DMS153 treated with DMSO at 0.1 percent for 48 hours (cell line): ENCODE measurements at regions not wholly inside any gene's neighbourhood (a gene's known extent, or its start where the extent isn't known, plus 50 kb on each side); places are given as distances from the start of the nearest gene placed in this dataset.

Experiments
- DNase-seq: peaks from one replicate; lab custom pipeline; 2025; ENCODE audit not compliant: unreplicated experiment; lab: John Stamatoyannopoulos, UW

DNA sequence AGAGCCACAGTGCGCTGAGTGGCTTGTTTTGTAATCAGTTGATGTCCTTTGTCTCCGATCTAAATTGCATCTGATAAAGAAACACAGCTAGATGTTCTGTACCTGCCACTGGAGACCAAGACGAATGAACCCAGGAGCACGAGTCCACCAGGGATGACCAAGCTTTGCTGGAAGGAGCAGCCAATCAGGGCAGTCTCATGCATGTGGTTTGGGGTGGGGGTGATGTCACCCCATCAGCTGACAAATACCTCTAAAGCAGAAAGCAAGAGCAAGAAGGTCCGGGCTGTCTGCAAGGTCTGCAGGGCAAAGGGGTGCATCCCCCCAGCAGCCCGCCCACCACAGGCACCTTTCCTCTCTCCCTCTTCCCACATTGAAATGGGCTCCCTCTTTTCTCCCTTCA lies 653.8 kb downstream of the AJAP1 start:
- DNase-seq: no peak

DNA sequence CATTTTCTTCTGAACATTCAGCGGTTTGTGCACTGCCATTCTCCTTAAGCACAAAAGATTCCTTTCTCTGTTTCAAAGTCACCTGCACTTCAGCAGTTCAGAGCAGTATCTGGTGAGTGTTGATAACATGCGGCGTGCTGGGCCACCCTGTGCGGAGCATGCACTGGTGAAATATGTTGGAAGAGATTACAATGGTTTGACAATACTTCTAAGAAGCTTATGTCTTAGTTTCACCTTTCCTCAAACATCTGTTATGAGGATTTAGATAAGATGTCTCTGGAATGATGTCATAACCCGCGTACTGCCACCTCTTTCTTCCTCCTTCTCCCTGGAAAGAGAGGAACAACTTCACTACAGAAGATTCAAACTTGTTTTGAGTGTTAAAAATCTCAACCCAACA lies 650.3 kb downstream of the AJAP1 start:
- DNase-seq: no peak

DNA sequence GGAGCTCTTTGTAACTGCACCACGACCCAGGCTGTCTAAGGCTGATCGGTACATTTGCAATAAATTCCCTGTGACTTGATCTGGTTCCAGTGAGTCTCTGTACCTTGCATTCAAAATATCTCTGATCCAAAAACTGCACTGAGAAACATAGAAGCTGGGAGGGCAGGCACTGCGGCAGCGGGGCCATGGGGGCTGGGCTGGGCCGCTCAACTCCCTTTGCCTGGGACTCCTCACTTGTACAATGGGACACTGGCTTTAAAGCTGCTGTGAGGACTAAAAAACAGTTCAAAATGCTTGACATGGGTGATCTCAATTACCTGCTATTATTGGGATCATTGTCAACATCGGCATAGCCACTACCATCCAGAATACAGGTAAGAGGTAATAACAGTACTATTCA lies 644.0 kb downstream of the AJAP1 start:
- DNase-seq: no peak

DNA sequence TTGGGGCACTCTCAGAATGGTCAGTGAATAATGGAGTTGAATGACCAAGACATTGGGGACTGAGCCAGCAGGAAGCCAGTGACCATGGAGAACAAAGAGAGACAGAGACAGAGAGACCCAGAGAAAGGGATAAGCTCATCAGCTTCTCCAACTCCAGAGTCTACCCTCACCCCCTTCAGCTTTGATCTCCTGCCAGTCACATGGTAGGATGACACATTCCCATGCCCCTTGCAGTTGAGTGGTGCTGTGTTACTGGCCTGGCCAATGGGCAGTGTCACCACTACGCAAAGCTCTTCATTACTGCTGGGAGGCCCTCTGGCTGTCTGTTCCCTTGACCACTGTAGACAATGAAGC lies 643.5 kb downstream of the AJAP1 start:
- no peak for DNase-seq

DNA sequence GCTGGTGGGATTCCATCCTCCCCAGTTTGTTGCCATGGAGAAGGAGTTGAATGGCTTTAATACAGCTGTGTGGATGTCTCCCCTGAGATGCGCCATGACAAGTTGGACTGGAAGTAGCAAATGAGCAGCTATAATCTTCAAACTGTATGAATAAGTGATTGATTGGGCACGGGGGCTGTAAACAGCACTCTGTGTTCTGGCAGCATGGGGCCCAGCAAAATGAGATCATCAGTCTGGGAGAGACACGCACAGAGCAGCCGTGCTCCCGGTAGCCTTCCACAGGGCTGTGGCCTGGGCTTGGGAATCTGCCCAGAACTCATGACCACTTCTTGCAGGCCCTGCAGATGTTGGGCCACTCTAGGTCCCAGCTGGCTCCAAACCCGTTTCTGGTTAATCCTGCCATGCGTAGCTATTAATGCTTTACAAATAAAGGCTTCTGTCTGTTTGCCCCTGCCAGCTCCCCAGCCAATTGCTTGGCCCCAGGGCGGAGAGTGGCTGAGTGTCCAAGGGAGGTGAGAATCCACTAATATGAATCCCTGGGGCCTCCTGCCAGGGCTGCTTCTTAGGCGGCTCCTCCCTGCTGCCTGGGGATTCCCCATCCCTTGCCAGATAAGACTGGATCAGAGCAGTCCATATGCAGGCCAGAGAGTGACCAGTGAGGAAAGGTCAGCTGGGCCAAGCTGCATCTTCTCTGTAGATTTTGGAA lies 642.9 kb downstream of the AJAP1 start:
- no peak for DNase-seq

DNA sequence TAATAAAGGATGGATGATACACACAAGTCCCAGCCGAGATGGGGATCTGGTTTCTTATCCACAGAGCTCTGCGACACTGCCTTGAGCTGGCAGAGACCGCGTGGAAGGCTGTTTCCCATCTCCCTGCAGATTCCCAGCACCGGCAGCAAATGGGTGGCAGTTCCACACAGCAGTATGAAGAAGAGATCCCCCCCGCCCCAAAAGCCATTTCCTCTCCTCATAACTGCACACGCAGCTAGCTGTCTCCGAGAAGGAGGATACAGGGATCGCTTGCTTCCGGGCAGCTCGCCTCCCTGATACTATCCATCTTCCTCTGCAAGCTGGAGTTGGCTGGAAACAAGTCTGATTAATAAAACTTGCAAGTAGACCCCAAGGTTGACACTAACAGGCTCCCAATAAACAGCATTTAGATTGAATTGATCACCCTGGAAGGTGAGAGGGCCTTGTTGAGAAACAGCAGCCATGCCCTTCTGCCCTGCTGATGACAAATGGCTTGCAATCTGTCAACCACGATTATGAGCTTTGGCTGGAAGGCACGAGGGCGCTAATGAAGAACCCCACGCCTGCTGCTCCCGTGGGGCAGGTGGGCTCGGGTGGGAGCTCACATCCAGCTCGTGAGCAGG lies 642.3 kb downstream of the AJAP1 start:
- no peak for DNase-seq

DNA sequence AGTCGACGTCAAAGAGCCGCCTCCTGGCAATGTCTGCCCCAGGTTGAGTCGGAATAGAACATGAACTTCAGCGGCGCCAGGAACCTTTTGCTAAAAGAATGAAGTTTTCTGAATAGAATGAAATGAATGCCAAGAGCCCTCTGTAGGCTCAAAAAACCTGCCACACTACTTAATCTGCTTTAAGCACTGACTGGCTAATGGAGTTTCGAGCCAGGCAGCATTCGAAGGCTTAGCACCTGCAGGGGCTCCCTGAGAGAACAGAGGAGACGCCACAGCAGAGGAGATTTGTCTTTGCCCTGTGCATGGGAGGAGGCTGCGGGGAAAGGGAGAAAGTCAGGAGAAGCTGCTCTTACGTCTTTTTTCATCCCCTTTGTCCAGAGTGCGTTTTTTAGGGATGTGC lies 641.7 kb downstream of the AJAP1 start:
- DNase-seq: no peak

DNA sequence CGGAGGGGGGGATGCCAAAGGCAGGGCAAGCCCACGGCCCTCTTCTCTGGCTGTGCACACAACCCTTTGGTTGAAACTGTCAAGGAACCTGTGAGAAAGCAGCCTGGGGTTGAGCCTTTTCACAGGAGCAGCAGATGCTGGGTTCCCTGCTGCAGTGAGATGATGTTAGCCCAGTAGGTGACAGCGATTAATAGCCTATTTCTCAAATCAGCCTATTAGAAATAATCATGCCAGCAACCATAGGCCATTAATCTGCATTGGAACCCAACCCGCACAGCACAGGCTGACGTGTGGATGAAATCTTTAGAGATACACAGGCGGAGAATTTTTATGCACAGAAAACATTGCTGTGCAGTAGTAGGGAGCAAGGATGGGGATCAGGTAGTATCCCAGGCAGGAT lies 637.5 kb downstream of the AJAP1 start:
- no peak for DNase-seq

DNA sequence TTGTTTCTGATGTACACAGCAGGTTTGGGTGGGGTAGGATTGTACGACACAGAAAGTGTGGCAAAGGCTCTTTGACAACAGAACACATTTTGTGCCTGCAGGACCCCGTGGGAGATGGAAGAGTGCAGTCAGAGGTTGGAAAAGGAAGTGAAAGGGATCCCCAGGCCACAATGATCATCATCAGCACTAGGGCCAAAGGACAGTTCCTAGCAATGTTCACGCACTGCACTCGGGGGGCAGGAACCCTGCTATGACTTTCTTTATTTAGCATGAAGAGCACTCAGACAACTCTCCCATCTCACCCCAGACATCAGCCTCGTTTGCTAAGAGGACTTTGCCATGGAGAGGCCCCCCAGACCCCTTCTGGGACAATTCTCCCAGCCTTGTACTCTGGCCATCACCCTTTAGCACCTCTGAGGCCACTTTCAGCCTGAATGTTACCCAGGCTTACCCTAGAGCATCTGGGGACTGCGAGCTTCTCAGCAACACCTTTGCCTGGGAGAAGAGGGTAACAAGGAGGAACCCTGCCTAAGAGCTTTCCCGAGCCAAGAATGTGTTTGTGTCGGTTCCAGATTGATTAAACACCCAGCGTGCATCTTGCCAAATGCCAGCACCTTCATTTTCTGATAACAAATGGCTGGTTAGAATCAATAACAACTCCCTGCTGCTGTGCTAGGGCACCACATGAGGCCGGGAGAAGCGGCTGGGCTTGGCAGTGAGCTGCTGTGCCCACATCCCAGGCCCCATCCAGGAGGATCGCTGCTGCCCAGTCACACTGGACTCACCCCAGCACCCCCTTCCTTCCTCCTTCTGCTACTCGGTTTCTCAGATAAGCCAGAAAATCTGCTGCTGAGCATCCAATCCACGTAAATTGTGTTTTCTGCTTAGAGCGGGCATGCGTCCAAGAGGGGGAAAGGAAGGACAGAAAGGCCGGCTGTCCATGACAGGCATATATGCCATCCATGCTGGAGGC lies 633.1 kb downstream of the AJAP1 start:
- DNase-seq: no peak

DNA sequence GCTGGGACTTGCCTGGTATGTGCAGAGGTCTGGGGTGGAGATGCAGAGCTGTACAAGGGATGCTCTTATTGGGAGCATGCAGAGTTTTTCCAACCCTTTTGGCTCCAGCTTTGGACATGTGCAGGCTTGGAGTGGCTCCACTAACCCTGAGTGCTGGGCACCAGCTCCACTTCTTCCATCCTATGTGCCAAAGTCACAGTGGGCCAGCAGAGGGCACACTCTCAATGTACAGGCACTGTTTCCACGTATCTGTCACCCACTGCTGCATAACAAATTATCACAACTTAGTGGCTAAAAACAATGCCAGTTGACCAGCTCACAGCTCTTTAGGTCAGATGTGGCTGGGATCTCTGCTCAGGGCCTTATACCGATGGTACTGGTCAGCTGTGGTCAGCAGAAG lies 631.8 kb downstream of the AJAP1 start:
- no peak for DNase-seq

DNA sequence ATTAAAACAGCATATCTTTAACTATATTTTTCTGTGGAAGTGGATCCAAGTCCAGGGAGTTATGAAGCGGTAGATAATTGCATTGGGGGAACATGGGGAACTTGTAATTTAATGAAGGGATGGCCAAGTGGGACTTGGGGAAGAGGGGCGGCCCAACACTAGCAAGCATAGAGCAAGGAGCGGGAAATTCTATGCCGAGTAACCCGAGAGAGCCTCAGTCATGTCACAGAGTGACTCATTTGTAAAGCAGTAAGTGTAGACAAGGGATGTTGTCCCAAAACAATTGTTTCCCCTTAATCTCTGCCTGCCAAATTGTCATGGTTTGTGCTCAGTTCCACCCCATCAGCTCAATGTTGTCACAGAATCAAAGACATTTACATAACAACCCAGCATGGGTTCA lies 620.1 kb downstream of the AJAP1 start:
- DNase-seq: no peak

DNA sequence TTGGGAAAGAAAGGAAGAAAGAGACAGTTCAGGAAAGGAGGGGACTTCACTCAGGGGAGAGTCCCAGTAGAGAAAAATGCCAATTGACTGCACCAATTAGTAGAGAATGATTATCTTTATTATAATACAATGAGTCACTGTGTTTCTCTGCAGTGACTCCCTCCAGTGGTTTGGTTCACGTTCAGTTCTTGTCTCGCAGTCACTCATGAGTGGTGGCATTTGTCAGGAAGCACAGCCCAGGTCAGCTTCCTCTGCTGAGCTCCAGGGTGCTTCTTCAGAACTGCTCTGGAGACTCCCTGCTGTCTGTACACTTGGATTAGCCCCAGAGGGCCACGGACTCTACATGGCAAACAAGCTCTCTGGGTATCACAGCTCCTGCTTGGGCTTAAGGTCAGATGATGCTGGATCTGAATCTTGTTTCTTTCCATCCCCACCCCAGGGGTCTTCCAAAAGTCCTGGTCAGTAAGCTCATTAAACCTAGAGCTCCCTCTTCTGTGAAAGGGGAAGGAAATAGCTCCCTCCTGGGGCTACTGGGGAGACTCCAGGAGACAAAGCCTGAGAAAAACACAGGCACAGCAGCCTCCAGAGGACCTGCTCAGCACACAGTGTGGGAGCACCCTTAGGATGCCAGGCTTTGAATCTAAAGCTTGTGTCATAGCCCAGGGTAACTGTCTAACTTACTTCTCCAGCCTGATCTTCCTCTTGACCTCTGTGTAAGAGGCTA lies 619.0 kb downstream of the AJAP1 start:
- no peak for DNase-seq

DNA sequence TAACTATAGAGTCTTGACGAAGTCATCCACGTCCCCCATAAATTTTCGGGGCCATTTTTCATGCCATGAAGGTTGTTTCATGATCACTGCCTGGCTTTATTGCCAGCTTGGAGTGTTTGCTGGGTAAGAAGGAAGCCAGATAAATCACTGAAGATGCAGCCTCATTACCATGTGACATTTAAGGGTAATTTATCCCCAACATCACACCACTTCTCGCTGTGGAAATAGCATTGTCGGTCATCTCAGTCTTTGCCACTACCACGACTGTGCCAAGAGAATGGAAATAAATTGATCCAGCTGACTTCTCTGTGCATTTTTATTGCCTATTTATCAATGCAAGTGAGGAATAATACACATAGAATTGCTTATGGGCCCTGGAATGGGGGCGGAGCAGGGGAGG lies 617.9 kb downstream of the AJAP1 start:
- no peak for DNase-seq

DNA sequence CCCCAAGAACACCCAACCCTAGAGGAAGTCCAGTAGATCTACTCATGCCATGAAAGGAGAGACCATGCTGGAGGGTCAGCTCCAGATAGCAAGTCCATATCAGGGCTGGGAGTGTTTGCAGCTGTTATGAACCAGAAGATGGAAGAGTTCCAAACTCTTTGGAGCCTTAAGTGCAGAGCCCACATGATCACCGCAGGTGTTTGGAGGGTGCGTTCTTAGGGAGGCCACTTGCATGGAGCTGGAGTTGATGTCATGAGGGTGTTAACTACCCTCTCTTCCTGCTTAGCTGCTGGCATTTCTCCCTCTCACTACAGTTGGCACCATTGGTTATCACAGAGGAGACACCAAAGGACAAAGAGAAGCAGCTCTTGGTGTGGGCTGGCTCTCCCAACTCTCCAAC lies 616.9 kb downstream of the AJAP1 start:
- no peak for DNase-seq

DNA sequence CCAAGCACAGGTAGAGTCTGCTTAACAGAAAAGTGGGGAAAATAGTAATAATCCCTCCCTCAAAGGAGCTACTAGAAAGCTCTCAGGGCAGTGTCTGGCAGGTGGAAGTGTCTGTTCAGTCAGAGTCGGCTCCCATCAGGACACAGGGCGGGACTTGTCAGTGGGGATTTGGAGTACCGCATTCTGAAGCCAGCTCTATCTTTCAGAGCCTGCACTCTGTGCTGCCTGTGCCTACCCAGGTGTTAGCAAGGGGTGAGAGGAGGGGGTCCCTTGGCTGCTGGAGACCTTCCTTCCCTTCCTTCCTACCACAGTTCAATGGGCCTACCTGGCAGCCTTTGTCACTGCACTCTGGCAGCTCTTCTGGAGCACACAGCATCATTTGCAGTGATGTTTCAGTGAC lies 615.5 kb downstream of the AJAP1 start:
- DNase-seq: no peak

DNA sequence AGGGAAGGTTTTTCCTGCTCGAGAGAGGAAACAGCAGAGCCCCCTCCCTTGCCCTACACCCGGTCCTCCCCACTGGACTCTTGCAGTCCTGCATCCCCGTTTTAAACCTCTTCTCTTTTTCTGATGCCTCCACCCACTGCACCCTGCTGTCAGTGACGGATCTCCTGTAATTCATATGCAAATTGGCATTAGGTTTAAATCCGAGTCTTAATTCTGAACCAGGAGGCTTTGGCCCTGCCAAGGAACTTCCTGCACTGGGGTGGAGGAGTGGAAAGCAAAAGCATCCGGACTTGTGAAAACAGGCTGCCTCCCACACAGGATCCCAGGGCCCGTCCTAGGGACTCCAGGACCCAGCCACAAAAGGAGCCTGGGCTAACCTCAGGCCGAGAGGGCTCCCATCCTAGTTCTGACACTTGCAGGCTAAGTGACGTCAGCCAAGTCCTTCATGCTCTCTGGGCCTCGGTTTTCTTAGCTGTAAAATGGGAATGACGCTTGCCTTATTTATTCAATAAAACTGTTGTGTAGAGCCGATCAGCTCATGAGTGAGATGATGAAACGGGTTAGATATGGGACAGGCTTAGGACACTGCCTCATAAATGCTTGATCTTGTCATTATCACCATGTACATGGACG lies 613.3 kb downstream of the AJAP1 start:
- DNase-seq: no peak

DNA sequence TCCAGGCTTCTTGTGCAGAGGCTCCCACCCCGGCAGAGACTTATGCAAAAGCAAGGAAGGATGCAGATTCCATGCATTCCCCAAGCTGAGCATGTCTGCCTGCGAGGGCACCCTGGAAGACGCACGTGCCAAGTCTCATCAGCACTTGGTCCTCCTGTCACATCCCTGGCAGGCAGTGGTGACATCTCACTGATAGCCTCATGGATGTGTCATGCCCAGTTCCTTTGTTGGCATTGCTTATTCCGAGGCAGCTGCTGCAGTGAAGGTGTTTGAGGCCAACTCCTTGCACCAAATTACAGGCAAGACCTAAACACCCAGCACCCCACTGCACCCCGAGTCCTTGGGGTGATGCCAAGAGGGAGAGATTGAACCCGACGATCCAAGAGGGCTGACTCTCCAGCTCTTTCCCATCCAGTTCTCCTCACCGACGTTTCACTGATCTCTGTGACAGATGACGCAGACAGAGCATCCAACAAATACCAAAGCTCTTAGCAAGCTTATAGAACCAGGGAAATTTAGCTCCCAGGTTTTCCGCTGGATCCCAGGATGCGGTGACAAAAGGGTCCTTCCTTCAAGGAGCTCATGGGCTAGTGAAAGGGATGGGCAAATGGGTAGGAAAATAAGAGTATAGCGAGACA lies 611.1 kb downstream of the AJAP1 start:
- no peak for DNase-seq

DNA sequence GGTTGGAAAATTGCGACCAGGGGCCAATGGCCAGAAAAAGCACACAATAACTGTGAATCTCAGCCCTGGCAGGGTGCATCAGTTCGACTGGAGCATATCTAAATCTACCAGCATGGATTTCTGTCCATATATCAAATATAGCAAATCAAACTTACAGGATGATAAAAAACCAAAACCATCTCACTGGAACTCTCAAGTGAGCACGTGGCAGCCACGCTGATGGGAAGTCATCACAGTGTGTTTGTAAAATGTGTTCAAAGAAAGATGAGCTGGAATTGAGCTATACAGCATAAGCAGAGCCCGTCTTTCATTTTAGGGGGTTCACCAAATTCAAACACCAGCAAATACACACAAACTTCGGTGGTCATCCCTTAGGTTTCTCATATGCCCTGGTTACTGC lies 610.1 kb downstream of the AJAP1 start:
- no peak for DNase-seq

DNA sequence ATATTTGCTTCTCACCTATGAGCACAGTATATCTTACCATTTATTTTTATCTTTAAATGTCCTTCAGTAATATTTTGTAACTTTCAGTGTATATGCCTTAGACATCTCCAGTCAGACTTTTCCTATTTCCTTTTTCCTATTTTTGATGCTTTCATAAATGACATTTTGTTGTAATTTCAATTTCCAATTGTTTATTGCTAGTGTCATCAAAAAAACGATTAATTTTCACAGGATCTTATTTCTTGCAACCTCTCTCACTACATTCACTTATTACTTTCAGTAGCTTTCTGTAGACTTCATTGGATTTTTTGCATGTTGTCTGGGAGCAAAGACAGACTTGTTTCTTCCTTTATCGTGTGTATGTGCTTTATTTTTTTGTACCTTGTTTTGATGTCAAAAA lies 602.4 kb downstream of the AJAP1 start:
- no peak for DNase-seq

DNA sequence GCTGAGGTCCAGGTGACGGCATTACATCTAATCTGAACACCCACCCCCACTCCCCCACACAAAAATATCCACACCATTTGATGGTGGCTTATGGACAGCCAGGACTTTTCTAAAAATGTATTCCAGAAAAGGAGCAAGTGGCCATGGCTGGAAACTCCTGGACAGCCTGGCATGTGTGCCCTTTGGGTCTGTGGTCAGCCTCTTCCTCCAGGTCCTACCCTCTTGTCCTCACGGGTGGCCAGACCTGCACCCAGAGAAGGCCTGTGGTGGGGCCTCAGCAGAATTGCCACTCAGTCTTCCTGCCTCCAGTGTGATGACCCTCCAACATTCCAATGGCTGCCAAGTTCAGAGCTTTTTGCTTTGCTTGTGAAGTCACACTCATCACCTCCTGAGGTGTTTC lies 600.6 kb downstream of the AJAP1 start:
- DNase-seq: no peak
